Femur (tissue), 1 donor: ENCODE measurements at regions not wholly inside any gene's neighbourhood (a gene's known extent, or its start where the extent isn't known, plus 50 kb on each side); places are given as distances from the start of the nearest gene placed in this dataset.

ENCODE experiments used
- DNase-seq: peaks from one replicate; pipeline ENCODE4 v3.0.0-alpha.2; 2017

DNA sequence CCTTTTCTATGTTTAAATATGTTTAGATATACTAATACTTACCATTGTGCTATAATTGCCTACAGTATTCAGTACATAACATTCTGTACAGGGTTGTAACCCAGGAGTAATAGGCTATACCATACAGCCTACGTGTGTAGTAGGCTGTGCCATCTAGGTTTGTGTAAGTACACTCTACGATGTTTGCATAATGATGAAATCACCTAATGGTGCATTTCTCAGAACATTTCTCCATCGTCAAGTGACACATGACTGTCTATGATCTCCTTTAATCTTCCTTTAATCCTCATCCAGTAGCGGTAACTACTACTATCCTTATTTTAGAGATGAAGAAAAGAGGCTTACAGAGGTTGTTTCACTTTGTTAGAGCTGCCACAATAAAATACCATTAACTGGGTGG, 369.2 kb downstream of the PLK2 start:
- no peak for DNase-seq

DNA sequence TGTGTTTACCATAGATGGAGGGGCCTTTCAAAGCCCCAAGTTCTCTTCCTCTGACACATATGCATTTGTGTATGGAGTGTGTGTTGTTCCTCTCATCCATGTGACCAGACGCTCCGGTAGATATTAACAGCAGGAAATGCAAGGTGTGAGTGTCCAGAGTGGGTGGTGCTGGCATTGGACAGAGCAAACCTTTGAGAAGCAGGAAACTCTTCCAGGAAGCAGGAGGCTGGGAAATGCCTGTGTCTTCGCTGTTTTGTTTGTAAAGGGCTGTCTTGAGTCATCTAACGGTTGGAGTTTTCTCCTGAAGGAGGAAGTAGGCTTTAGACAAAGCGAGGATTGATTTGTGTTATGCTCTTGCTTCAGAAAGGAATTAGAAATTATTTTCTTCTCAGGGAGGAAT, 370.9 kb downstream of the PLK2 start:
- DNase-seq = no peak

DNA sequence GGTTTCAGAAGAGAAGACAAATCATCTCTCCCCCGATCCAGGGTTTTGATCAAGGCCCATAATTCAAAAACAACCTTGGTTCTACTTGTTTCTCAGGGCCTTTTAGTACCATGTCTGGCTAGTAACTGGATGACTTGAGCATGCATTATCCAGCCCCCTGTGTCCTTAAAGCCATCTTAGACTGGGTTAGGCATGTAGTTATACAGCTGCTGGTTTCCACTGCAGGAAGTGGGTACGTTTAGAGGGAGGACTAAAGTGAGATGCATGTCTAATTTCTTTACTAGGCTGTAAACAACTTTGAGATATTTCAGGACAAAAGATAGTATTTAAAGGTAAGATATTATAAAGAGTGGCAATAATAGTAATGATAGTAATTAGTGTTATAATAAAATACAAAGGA, 372.0 kb downstream of the PLK2 start:
- no peak for DNase-seq

DNA sequence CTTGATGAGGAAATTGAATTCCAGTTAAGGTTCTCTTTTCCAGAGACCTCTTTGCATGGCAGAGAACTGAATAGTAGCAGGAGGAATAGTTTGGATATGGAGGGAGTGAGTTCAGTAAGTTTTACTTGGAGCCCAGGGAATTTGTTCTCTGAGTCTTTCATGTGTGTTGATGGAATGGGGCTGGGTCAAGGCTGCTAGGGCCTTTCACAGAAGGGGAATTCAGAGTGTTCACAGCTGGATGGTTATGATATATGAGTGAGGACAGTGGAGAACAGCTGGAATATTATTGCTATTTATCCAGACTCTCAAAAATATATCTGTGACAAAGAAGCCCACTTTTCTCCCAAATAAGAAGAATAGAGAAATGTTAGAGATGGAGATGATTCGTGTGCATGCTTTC, 372.8 kb downstream of the PLK2 start:
- DNase-seq = no peak

DNA sequence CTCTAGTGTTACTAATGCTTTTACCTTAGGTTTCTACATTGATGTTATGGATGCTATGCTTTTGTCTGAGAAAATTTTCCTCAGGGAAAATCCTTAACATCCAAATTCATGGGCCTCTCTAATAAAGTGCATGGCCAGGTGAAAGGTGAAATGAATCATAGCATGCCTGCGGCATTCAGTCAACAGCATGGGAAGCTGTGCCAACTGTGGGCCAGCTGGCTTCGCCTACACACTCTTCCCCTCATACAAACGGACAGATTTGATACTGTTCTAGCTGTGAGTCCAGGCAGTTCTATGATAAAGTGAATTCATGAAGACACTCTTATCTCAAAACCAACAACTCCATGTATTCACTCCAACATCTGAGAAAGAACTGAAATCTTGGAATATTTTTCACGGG, 374.1 kb downstream of the PLK2 start:
- no peak for DNase-seq

DNA sequence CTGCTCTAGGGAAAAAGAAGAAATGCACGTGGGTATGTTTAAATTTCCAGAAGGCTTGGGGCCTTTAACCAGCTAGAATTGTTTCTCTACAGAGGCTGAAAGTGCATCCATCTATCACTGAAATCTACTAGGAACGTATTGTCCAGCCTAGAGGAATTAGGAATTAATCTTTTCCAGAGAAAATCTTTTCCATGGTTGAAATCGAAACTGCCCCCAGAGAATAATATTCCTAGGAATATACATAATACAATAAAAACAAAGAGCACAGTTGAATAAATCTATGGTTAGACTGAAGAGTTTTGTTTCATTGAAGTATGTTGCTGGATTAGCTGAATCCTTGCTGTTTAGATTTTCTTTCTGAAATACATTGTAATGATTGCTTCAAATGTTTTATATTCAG, 378.5 kb downstream of the PLK2 start:
- no peak for DNase-seq

DNA sequence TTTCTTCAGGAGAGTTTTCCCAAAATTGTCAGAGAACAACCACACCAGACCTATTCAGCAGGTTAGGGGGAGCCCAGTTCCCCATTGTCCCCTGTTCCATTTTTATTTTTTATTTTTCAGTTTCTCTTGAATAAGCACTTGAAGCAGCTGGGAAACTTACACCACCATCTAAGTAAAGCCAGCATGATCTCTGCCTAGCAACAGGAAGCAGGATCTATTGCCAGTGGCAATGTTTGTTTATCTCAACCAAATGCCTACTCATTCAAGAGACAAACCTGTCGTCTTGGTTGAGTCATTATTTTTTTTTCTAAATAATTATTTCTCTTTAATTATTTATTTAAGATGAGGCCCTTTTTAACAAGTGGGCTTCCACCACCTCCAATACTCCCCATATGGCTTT, 379.3 kb downstream of the PLK2 start:
- no peak for DNase-seq

DNA sequence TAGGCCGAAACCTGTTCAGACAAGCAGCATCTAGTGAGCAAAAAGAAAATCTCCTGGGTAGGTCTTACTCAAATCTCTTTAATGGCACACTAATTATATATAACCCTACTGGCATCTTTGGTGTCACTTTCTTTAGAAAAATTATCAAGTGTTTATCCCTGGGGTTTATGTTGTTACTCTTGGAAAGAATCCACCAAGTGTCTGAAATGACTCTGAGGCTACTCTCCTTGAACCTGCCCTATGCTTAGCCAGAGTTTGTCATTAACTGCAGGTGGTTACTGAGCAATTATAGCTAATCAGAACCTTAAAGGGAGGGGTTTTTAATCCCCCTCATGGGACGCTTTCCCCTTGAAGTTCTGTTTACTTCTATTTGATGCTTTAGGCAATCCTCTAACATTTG, 381.9 kb downstream of the PLK2 start:
- DNase-seq = no peak

DNA sequence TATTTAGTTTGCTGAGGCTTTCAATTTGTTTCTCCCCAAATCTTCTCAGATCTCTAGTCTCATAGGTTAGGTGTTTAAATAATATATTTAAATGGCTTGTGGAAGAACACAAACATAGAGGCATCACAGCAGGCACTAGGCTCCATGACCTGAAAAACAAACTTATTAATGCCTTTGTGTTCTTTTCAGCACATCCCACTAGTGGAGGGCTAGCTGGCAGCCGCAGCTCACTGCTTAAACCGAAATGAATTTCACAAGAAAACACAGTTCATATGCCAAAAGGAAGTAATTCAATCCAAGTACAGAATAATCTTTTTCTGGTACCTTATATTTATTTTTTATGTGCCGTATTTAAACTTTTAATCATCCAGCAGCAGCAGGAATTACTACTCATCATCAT, 382.5 kb downstream of the PLK2 start:
- DNase-seq = no peak

DNA sequence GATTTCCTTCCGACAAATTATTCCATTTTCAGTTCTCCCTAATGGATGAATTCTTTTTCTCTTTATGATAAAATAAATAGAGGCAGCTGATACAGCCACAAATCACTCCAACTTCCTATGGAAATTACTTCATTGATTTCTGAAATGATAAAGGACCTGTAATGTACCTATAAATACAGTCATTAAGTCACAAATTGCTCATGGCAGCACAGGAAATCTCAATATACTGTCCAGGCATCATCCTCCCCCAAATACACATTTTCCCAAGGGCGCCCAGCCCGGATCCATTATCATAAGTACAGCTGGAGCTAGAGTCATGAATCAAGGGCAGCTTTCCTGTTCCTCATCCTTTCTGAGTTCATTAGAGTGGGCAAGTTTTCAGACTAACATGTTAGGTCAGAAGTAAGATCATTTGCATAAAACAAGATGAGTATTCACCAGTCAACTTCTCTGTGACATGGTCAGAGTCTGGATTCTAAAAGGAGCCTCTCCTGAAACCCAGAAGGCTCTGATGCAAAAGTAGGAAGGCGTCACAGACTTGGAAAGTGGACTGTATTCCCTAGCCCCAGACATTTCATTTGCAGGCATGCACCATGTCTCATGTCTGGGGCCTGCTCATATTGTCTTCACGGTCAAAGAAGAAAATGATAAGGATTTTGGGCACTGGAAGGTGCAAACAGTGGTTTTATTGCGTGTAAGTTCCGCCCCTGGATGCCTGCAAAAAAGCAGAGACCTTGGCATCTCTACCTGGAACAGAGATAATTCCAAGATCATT, 383.2 kb downstream of the PLK2 start:
- DNase-seq = no peak

DNA sequence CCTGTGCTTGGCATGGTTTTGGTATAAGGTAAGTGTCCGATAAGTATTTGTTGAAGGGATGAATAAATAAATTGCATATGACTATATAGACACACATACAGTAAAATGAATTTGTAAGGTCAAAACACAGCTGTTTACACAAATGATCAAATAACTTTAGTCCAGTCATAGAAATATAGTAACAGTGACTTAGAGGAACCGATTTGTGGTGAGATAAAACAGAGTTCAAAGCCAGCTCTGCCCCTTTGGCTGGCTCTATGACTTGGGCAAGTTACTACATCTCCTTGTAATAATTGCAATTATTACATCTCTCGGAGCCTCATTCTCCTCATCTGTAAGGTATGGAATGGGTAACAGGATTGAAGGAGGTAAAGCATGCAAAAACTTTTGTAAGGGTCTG, 384.0 kb downstream of the PLK2 start:
- DNase-seq = no peak

DNA sequence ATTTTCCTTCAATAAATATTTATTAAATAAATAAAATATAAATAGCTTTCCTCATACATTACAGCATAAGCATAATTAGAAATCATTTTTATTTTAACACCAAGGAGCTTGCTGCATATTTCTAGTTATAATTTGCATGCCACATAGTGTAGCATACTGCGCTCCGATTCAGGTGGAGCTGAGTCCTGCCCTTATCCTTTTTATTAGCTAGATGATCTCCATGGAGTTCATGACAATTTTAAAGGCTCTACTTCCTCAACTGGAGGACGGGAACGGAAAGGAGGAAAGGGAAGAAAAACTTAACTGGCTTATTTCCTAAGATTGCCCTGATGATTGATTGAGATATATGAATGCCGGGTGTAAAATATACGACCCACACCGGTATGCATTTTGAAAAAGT, 385.2 kb downstream of the PLK2 start:
- DNase-seq = no peak

DNA sequence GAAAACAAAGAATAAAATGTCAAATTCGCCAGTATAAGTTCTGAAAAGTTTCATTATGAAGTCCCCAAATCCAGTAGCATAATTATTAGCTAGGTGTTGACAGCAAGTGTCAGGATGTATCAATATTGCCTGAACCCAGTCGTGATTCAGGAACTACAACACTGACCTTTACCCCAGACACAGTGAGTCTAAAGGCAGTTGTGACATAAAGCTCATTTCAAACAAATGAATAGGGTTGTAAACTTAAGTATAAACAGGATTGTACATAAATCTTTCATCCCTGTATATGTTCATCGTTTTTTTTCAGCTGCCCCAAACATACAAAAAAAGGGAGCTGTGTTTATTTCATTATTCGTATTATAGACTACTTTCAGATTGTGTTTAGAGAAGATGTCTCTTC, 385.7 kb downstream of the PLK2 start:
- DNase-seq = no peak

DNA sequence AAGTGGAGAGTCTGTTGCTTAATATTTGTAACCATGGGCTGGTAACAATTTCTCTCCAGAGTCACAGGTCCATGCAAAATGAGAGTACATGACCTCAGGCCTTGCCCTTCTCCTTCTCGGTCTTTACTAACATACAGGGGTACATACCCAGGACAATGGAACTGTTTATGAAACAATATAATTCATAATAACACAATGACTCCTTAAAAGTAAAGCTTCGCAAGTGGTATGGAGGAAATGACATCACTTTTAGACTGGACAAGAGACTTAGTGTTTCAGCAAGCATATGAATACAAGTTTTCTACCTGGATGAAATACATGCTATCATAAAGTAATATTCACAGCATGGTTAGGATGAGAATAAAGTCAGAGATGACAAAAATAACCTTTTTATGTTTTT, 386.6 kb downstream of the PLK2 start:
- no peak for DNase-seq

DNA sequence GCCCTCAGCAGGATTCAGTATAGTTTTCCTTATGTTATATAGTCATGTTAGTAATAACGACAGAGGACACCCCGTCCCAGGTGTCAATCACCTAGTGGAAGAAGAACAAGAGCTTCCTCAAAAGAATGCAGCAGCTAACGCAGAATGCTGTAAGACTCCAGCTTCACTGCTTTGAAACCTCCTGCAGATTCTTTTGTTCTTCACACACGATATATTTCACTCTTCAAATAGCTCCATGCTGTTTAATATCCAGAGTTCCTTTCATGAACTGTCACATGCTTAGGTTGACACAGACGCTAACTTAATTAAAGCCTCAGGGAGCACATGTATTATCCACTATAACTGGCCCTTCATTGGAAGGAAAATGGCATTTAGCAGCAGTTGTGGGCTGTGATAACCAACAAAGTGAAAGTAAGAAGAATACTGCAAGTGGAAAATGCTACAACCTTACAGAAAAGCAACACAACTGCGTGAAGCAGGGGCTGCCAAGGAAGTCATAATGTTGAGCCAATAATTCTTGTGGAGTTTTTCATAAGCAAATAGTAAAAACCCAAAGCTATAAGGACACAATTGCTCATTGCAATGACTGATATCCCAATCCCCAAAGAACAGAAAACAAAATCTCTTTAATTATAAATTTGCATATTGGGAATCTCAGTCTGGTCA, 387.5 kb downstream of the PLK2 start:
- DNase-seq = no peak

DNA sequence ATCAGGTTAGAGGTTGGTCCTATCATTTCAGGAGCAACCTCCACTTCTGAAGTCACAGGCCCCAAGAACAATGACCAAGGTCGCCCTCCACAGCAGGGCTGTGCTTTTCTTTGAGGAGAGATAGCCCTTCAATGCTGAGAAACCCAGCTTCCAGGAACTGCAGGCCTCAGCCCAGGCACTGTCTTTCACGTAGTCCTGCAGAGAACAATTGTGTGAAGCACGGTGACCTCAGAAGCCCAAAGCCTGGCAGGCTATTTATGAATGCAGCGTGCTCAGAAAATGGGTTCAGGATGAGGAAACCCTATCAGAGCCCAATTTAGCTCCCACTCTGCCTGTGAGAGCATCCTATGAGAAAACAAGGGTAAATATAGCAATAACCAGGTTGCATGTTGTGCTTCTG, 388.3 kb downstream of the PLK2 start:
- DNase-seq = no peak

DNA sequence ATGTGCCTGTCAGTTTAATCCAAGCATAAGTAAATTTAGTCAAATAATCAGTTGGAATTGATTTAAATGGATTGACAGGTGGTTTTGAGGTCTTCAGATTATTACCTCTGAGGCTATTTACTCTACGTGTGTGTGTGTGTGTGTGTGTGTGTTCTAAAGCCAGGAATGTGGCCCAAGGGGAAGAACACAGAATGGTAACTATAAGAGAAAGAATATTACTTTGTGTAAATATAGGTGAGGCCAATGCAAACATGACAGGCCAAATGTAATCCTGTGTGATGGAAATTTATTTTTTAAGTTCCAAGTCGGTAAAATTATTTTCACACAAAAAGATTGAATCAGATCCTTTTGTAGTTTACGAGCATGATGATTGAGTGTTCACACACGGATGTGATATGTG, 390.0 kb downstream of the PLK2 start:
- DNase-seq = no peak

DNA sequence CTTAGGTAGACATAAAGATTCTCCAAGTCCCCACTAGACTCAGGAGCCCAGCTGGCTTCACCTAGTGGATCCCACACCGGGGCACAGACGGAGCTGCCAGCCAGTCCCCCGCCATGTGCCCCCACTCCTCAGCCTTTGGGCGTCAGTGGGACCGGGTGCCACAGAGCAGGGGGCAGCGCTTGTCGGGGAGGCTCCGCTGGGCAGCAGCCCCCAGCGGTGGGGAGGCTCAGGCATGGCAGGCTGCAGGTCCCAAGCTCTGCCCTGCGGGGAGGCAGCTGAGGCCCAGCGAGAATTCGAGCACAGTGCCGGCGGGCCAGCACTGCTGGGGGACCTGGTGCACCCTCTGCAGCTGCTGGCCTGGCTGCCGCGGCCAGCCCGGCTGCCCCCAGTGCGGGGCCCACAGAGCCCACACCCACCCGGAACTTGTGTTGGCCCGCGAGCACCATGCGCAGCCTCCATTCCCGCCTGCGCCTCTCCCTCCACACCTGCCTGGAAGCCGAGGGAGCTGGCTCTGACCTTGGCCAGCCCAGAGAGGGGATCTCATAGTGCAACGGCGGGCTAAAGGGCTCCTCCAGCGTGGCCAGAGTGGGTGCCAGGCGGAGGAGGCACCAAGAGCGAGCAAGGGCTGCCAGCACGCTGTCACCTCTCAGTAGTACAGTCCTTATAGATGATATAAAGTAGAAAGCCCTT, 390.7 kb downstream of the PLK2 start:
- no peak for DNase-seq

DNA sequence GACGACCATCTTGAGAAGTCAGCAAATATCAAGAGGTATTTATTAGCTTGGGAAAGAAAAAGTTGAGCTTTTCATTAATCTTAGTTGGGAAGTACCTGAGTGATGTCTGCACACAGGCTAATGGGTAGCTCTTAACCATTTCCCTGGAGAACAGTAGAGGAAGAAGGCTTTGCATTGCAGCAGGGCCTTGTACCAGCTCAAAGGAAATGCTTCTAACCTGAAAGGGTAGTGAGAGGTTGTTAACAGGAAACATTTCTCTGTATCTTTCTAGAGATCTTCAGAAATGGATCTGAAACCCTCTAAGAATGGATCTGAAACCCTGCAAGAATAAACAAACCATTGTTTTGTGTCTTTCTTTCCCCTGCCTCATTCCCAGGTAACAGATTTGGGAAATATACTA, 393.3 kb downstream of the PLK2 start:
- DNase-seq = no peak

DNA sequence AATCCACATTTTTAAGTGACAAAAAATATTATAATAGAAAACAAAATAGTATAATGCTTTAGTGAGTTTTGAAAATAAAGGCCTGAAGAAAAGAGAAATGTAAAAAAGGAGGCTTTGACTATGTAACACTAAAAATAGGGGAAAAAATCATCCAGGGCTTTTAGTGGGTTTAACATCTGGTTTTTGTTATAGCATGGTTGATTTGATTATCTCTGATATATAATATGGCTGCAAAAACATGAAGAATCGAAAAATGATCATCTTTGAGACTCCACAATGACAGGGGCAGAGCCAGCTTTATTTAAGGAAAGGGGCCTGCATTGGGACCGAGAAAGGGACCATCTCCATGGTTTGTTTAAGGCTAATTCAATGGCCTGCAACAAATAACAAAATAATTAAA, 393.8 kb downstream of the PLK2 start:
- DNase-seq = no peak

DNA sequence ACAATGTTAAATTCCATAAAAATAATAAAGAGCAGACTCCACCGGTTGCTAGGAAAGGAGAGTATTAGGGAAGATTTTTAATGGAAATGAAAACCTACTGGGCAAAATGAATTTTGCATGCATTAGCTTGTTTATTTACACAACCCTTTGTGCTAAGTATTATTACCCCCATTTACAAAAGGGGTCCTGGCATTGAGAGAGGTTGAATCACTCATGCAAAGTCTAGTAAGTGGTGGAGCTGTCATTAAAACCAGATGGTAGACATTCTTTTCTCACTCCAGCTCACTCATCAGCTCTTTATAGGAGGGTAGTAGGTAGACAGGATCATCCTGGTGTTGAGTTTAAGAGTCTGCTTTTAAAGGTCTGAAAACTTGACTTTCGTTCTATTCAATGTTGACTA, 395.1 kb downstream of the PLK2 start:
- DNase-seq = no peak

DNA sequence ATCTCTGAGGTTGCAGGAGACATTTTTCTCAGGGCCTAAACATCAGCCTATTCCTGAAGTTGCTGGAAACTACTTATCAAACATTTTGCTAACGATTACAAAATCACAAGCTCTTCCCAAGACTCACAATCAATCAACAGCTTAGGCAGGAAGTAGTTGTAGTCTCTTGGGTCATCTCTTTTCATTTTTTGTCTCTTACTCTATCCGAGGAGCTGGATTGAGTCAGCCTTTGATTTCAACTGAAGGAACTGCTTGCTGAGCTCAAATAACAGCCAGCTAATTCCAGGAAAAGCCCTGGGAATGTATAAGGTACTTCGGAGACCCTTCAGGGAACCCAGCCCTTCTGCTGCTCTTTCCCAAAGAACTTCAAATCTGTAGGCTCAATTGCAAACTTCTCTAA, 398.9 kb downstream of the PLK2 start:
- DNase-seq = no peak

DNA sequence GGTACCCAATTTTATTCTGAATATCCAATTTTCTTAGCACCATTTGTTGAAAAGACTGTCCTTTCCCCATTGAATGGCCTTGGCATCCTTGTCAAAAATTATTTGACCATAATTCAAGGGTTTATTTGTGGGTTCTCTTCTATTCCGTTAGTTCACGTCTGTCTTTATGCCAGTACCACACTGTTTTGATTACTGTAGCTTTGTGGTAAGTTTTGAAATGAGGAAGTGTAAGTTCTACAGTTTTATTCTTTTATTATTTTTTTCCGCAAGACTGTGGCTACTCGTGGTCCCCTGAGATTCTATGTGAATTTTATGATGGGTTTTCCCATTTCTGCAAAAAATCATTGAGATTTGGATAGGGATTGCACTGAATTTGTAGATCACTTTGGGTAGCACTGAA, 402.6 kb downstream of the PLK2 start:
- no peak for DNase-seq

DNA sequence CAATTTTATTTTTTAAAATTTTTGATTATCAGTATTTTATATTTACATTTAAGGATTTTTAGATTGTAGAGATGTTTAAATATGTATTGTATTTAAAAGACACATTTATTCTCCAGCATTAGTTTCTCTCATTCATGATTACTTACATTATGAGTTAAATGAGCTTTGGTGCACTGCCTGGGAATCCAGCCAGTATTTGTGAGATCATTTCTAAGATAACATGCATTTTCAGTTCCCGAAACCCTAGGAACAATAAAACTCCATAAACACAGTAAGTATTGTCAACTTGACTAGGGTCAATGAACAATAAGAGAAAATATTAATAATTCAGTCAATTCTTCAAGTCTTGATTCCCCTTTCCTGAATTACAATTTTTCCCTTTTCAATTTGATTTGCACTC, 403.3 kb downstream of the PLK2 start:
- DNase-seq = no peak
